Right atrium auricular region (tissue), 2 donors: ENCODE measurements at regions not wholly inside any gene's neighbourhood (a gene's known extent, or its start where the extent isn't known, plus 50 kb on each side); places are given as distances from the start of the nearest gene placed in this dataset.
"Not testable (repeated sequence)": the region's sequence is repeated elsewhere in the genome, so short reads cannot be mapped to it uniquely, and the experiment has no call there.

ENCODE experiments used
- DNase-seq: peaks from one replicate; pipeline ENCODE4 v3.0.0-alpha.2; 2019; ENCODE audit warnings: low spot score
- H3K27ac ChIP-seq, 2 donors: fragments of 200-600 bp; sonication (generic); 1 replicate in 1 of 2; 2 replicates in 1 of 2; pipeline ENCODE4 v1.5.1; 2016 to 2019
- H3K27me3 ChIP-seq, 2 donors: fragments of 200-600 bp; sonication (generic); one replicate each; pipeline versions ENCODE4 v1.5.1 to v1.6.0; 2017 to 2019
- H3K36me3 ChIP-seq: fragments of 200-600 bp; sonication (generic); one replicate; pipeline ENCODE4 v1.5.1; 2016
- H3K4me1 ChIP-seq, 2 donors: fragments of 200-600 bp; sonication (generic); one replicate each; pipeline versions ENCODE4 v1.5.1 to v1.6.0; 2017 to 2019
- H3K4me3 ChIP-seq, 2 donors: fragments of 200-600 bp; sonication (generic); 1 replicate in 1 of 2; 2 replicates in 1 of 2; pipeline ENCODE4 v1.5.1; 2017 to 2019; ENCODE audit warnings: mild to moderate bottlenecking in 1 of 2, moderate library complexity in 1 of 2
- H3K9me3 ChIP-seq, 2 donors: fragments of 200-600 bp; sonication (generic); one replicate each; pipeline ENCODE4 v1.5.1; 2019
- CTCF ChIP-seq, 2 donors: fragments of 200-600 bp; sonication (generic); IDR thresholded peaks; one replicate each; pipeline ENCODE4 v1.5.1; 2019; ENCODE audit warnings: antibody characterized with exemption in 2 of 2

- Histone ChIP-seq H3K4me1 (no peaks in the 10 kb centered on the region), H3K36me3 (no peaks in the 10 kb centered on the region), H3K9me3 (no peaks in the 10 kb centered on the region), H3K4me3 (no peak overlapping the region), H3K27me3 (no peaks in the 10 kb centered on the region), H3K27ac (no peak overlapping the region)
- no peak for DNase-seq
- no peak for TF ChIP-seq CTCF (IDR thresholded peaks at IDR 0.05)
Measured at GRCh38 chr3:145089337-145089736, 1071.6 kb downstream of the PLOD2 start.

DNA sequence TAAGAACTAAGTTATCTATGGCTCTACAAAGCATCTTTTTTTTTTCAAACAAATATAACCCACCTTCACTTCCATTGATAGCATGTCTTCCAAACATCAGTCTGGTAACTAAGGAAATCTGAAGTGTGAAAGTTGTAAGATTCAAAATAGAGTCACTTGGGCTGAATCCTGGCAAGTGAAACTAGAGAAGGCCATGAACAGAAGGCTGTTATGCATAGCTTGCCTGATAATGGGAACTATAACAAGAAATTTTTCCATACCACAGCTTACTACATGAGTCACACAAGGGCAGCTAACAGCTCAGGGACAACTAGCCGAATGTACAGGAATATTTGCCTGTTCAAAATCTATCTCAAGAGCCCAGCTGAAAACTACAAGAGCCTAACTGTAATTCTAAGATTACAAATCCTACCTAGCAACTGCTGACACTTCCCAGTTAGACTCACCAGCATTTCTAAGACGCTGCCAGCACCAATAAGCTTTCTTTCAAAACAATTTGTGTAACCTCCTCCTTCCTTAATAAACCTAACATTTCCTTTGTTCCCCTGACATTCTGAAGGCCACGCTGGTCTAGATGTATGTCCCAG is 1066.5 kb downstream of the PLOD2 start:
- no peaks in the 10 kb centered on the region for H3K4me1 ChIP-seq
- no peak for TF ChIP-seq CTCF (IDR thresholded peaks at IDR 0.05)
- no peak overlapping the region for H3K4me3 ChIP-seq
- no peak overlapping the region for H3K27ac ChIP-seq
- H3K36me3 ChIP-seq, result no peaks in the 10 kb centered on the region
- no peaks in the 10 kb centered on the region for H3K27me3 ChIP-seq
- H3K9me3 ChIP-seq, result no peaks in the 10 kb centered on the region
- no peak for DNase-seq

DNA sequence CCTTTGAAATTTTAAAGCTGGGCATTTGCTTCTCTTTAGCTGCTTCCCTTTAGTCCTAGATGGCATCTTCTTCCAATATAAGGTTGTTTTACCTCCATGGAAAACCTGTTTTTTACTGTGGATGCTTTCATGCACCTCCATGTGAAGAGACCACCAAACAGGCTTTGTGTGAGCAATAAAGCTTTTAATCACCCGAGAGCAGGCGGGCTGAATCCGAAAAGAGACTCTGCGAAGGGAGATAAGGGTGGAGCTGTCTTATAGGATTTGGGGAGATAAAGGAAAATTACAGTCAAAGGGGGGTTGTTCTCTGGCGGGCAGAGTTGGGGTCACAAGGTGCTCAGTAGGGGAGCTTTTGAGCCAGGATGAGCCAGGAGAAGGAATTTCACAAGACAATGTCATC is 1049.8 kb downstream of the PLOD2 start:
- not testable (repeated sequence) for H3K36me3 ChIP-seq, H3K27me3 ChIP-seq, H3K4me3 ChIP-seq, H3K4me1 ChIP-seq, H3K9me3 ChIP-seq, H3K27ac ChIP-seq, DNase-seq

DNA sequence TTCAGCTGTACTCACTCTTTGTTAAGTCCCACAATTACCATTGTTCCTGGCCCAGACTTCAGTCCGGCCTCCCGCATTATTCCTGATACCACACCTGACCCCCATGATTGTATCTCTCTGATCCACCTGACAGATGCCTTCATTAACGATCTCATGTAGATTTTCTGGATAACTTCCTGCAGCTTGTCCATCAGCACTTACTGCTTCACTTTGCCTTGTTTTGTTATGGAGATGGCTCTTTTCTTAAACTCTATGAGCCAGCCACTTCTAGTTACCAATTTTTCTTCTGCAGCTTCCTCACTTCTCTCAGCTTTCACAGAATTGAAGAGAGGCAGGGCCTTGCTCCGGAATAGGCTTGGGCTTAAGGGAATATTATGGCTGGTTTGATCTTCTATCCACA is 1044.2 kb downstream of the PLOD2 start:
- TF ChIP-seq CTCF (IDR thresholded peaks at IDR 0.05), result no peak
- no peak for DNase-seq
- H3K4me3 ChIP-seq, result no peak overlapping the region
- no peak overlapping the region for H3K27ac ChIP-seq
- no peaks in the 10 kb centered on the region for H3K4me1 ChIP-seq
- no peaks in the 10 kb centered on the region for H3K36me3 ChIP-seq
- H3K9me3 ChIP-seq, result no peaks in the 10 kb centered on the region
- H3K27me3 ChIP-seq, result no peaks in the 10 kb centered on the region

GRCh38 chr3:145118303-145118702 is 1042.7 kb downstream of the PLOD2 start:
- H3K27ac ChIP-seq, result no peak overlapping the region
- no peaks in the 10 kb centered on the region for H3K9me3 ChIP-seq
- H3K27me3 ChIP-seq, result no peaks in the 10 kb centered on the region
- H3K4me1 ChIP-seq, result no peaks in the 10 kb centered on the region
- H3K4me3 ChIP-seq, result no peak overlapping the region
- TF ChIP-seq CTCF (IDR thresholded peaks at IDR 0.05), result no peak
- H3K36me3 ChIP-seq, result no peaks in the 10 kb centered on the region
- DNase-seq, result no peak

DNA sequence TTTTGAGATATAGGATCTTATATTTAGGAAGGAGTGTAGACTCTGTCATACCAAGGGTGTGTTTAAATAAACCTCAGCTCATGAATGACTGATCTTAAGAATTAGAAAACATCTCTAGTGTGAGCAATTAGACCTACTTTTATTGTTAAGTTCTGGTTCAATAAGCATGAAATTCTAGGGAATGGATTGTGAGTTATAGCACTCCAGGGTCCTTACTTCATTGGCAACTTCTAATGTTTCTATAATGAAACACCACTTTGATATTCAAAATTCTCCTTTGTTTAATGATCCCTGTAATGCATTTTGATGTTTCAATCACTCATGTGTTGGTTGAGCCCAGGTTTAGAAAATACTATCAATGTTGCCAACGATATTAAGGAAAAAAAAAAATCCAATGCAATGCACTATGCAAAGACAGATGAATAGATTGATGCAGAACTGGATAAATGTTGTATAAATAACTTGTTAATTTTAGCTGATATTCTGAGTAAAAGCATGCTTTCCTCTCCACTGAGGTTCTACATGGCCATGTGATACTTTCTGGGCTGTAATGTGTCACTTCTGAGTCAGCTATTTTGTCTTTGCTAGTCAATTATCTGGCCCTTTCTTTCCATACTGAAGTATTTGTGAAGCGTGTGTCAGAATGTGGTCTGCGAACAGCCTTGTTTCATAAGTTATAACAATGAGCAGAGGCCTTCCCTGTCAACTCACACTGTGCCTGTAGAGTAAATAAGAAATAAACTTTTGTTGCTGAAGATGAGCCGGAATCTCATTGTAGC is 1035.9 kb downstream of the PLOD2 start:
- H3K36me3 ChIP-seq, result no peaks in the 10 kb centered on the region
- H3K4me1 ChIP-seq, result no peaks in the 10 kb centered on the region
- H3K27ac ChIP-seq, result no peak overlapping the region
- H3K9me3 ChIP-seq, result no peaks in the 10 kb centered on the region
- no peak overlapping the region for H3K4me3 ChIP-seq
- no peaks in the 10 kb centered on the region for H3K27me3 ChIP-seq
- DNase-seq, result no peak
- TF ChIP-seq CTCF (IDR thresholded peaks at IDR 0.05), result no peak
